Fibroblast of villous mesenchyme (primary cell): ENCODE measurements at regions not wholly inside any gene's neighbourhood (a gene's known extent, or its start where the extent isn't known, plus 50 kb on each side); places are given as distances from the start of the nearest gene placed in this dataset.

ENCODE experiments used
- DNase-seq: peaks from one replicate; pipeline ENCODE4 v3.0.0-alpha.2; 2010; ENCODE audit warnings: low read depth
- H3K4me3 ChIP-seq: 2 replicates; pipeline ENCODE4 v1.5.1; 2011; ENCODE audit warnings: low read depth, mild to moderate bottlenecking, low read length
- CTCF ChIP-seq: IDR thresholded peaks from 2 replicates; pipeline ENCODE4 v1.5.1; 2012; ENCODE audit warnings: low read depth, mild to moderate bottlenecking, low read length; ENCODE audit not compliant: insufficient read depth

- TF ChIP-seq CTCF, result no peak
- no peak overlapping the region for H3K4me3 ChIP-seq
- DNase-seq, result peak; percentile 47
Measured at GRCh38 chr10:4285121-4285520, 500.1 kb upstream of the KLF6 start.

- no peak for TF ChIP-seq CTCF
- DNase-seq, result peak; percentile 93
- no peak overlapping the region for H3K4me3 ChIP-seq
Measured at GRCh38 chr10:4283846-4284610, 499.0 kb upstream of the KLF6 start.

DNA sequence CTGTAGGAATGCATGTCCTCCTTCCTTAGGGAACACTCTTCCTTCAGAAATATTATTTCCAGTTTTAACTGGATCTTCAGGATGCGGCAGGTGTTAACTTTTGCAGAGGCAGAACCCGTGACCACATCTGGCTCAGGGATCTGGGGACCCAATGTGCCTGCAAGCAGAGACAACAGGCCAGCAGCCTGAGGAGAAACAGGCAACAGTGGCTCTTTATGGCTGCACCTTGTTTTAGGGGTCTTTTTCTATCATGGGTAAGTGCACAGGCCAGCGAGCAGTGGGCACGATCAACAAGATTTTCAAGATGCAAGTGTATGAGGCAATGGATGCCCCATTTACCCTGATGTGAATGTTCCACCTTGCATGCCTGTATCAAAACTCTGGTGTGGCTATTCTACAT, 497.5 kb upstream of the KLF6 start:
- no peak for TF ChIP-seq CTCF
- H3K4me3 ChIP-seq, result no peak overlapping the region
- no peak for DNase-seq

GRCh38 chr10:4281190-4281825, 496.3 kb upstream of the KLF6 start:
- no peak for TF ChIP-seq CTCF
- no peak for DNase-seq
- no peak overlapping the region for H3K4me3 ChIP-seq

DNA sequence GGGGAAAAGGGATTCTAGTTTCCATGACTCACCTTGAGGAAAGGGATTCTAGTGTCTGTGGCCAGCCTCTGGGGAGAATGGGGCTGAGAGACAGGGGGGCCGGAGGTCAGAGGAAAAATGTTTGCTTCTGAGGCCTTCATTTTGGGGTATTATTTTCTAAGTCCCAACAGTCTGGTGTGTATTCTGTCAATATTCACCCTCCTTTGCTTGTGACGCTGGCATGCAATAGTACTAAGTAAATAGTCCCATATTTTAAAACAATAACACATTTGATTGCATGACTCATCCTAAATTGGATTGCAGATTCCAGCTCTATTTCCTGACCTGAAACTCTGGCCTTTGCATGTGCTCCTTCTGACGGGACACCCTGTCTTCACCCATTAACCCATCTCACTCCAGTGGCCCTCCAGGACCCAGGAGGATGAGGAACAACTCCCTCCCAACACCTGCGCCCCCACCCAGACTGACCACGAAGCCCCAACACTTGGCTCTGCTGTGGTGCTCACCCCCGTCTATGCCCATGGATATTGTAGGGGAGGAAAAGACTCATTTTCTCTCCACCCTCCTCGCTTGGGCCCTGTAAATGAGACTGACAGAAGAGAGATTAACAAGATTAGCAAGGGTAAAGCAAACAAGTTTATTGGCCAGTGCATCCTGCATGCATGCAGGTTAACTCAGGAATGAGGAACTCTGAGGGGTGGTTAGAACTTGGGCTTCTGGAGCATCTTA, 495.6 kb upstream of the KLF6 start:
- DNase-seq, result peak; percentile 85
- H3K4me3 ChIP-seq, result no peak overlapping the region
- no peak for TF ChIP-seq CTCF

GRCh38 chr10:4279655-4280054, 494.6 kb upstream of the KLF6 start:
- no peak for TF ChIP-seq CTCF
- H3K4me3 ChIP-seq, result no peak overlapping the region
- DNase-seq, result peak; percentile 63
